NCI-H510A treated with DMSO at 0.1 percent for 48 hours (cell line): ENCODE measurements at regions not wholly inside any gene's neighbourhood (a gene's known extent, or its start where the extent isn't known, plus 50 kb on each side); places are given as distances from the start of the nearest gene placed in this dataset.

Experiments
- DNase-seq: peaks from one replicate; lab custom pipeline; 2025; lab: John Stamatoyannopoulos, UW

DNA sequence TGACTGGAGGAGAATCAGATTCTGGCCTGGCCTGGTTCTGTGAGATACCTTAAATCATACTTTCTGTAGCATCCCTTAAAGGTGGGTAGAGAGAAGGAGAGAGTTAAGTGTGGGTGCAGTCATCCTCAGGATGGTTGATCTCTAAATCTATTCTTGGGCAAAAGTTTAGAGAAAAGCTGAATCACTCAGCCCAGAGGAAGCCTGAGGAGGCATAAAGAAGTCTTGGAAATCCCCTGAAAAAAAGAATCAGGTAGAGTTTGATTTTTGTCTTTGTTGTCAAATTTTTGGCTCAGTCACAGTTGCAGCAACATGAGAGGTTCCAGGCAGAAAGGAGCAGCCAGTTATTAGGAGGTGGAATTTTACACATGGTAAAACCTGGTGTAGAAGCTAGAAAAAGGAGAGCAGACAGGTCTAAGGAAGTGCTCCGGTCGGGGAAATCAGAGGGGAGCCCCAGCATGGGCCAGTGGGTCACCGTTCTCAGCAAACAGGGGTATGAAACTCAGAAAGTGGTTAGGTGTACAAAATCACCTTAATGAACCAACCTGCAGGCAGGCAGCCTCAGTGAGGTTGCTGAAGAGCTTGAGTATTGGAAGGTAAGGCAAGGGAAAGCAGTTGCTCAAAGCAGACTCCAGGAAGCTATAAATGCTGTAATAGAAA, 116.2 kb upstream of the CNTLN start:
- DNase-seq, result no peak

DNA sequence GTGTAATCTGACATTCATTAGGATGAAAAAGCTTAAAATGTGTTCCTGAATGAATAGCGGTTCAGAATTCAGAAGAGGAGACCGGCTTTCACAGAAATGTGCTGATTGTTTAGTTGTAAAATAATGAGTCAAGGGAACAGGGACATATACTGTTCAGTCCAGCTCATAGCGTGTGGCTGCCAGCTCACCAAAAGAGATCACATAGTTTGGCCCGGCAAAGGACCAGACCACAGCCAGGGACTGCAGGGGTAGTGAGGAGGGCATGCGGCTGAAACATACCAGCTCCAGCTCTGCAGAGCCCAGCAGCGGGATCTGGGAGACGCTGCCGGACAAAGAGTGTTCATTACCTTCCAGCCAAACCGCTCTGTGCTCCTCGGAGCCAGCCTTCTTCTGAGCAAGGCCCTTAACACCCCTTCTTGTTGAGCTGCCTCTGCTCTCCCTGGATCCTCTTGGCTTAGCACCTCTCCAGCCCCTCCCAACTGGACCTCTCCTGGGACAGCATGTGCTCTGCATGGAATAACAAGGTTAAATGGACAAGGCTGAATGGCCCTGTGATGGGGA, 116.8 kb upstream of the CNTLN start:
- no peak for DNase-seq

DNA sequence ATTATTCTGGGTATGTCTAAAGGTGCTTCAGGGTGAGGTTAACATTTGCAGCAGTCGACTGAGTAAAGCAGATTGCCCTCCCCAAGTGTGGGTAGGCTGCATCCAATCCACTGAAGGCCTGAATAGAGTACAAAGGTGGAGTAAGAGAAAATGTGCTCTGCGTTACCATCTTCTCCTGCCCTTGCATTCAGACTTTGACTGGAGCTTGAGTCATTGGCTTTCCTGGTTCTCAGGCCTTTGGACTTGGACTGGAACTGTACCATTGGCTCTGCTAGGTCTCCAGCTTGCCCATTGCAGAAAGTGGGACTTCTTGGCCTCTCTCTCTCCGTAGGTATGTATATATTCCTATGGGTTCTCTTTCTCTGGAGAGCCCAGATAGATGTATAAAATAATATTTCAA, 120.9 kb upstream of the CNTLN start:
- DNase-seq, result no peak

DNA sequence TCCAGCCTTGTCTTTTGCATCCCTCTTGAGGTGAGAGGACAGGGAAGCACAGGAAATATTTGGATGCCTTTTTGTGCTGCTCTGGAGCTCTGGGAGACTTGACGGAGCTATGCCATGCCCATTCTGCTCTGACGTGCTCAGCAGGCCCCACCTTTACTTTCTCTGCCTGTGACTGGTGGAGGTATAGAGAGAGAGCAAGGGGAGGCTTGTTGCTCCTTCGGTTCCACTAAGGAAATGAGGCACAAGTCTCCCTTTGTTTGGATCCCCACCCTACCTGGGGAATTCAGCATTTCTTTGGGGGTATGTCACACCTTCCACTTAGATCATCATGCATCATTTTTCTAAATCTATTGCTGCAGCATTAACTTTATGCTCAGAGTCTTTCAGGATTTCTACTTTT, 121.8 kb upstream of the CNTLN start:
- no peak for DNase-seq

GRCh38 chr9:17011880-17012279, 123.0 kb upstream of the CNTLN start:
- no peak for DNase-seq

DNA sequence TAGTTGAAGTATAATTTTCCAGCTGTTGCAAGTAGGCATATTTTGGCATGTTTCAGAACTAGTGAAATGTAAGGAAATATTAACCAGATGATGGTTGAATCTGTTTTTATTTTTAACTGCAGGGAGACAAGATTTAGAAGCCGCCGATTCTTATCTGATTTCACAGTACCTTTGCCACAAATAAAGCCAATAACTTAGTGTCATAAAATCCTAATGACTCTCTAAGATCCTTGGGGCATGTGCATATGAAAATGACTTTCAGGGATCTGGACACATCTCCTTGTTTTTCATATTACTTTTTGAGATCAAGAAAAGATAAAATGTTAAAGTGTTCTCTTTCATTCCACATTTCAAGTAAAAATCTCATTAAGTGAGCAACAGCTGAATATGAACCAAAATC, 125.8 kb upstream of the CNTLN start:
- DNase-seq, result no peak

DNA sequence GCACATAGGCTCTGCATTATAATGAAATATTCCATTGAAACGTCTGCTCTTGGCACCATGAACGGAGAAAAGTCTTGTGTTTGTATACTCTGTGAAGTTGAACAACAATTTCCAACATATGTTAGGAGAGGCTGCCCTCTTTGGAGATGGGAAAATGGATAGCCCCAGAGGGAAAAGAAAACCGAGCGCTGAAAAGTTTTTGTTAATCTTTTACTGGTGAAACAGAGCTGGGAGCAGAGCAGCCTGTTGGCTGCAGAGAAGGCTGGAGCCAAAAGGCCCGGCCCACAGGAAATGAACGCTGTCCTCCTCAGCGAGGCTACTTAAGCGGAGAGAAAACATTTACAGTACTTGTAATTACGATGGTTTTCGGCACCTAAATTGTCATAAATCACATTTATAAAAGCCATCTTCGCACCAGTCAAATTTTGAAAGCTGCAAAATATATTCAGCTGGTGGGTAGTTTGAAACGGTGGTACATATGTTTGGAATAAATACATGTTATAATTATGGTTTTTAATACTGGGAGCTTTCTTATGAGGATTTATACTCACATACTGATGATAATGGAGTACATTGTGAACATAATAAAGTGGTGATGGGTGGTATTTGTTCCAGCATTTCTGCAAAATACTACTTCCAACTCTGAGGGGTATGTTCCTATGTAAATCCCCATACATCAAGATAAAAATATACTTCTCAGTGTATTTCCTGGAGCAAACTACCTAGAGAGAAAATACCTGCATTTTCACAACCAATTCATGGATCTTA, 129.6 kb upstream of the CNTLN start:
- peak; percentile 1 for DNase-seq

- DNase-seq, result no peak
Observed at GRCh38 chr9:17004500-17004899, 130.3 kb upstream of the CNTLN start.

- DNase-seq, result no peak
Observed at GRCh38 chr9:17003576-17004240, 131.1 kb upstream of the CNTLN start.

GRCh38 chr9:16996901-16997491, 126.5 kb upstream of the BNC2 start:
- DNase-seq, result no peak

DNA sequence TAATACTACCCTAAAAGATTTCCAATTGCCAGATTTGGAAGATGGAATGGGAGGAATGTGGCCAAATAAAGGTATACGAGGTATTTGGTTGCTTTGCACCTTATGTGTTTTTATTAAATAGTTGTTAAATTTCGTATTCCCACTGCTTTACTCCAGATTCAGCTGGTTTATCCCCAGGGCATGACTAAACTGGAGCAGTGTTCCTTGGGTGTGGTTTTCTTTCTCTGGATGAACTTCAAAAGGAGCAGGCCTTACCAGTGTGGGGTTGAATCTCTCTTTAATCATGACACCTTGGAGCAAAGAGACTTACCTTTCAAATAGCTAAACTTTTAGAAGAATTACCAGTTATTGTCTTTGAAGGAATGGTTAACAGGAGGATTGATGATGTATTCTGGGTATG, 121.7 kb upstream of the BNC2 start:
- DNase-seq, result no peak

- no peak for DNase-seq
Observed at GRCh38 chr9:16987026-16987425, 116.6 kb upstream of the BNC2 start.

DNA sequence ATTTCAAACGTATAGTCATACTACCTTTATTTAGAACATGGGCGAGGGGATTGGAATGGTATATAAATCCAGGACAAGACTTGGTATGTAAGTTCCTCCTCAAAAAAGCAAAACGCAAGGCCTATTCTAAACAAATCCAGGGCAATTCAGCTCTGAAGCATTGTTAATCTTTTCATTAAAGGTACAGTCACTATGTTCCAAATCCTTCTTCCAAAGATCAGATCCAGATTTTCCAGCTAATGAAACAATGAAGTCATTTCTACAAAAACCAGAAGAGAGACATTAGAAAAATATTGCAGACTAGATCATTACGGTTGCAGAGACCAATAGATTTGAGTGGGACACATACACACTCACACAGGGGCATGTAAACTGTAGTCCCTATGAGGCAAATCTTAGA, 116.1 kb upstream of the BNC2 start:
- no peak for DNase-seq

DNA sequence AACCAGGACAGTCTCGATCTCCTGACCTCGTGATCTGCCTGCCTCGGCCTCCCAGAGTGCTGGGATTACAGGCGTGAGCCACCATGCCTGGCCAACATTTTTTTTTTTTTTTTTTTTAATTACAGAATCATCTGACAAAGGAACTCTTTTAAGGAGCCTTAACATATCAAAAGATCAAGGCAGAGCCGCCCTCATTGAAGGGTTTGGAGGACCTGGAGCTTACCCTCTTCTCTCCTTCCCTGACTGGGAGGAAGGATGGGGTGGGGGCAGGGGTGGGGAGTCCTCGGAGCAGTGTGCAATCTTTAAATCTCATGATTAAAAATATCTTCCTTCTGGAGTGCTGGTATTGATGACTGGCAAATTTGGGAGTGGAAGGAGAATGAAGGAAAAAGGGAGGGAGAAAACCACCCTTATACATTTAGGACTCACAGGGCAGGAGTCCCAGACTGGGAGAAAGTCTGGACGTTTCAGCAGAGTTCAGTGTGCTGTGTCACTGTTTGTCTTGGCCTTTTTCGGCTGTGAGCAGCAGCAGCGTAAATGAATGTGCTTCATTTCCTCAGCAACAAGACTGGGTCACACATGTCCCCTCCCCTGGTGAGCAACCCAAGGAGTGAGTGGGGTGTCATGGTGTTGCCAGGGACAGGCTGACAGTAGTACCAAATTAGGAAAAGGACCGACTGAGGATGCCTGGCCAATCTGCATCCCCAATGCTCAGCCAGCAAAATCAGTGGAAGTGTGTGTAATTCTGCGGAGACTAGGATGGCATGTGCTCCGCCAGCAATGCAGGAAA, 115.3 kb upstream of the BNC2 start:
- DNase-seq, result no peak

GRCh38 chr9:16982780-16983310, 112.4 kb upstream of the BNC2 start:
- no peak for DNase-seq

GRCh38 chr9:16976427-16976826, 106.0 kb upstream of the BNC2 start:
- DNase-seq, result no peak

DNA sequence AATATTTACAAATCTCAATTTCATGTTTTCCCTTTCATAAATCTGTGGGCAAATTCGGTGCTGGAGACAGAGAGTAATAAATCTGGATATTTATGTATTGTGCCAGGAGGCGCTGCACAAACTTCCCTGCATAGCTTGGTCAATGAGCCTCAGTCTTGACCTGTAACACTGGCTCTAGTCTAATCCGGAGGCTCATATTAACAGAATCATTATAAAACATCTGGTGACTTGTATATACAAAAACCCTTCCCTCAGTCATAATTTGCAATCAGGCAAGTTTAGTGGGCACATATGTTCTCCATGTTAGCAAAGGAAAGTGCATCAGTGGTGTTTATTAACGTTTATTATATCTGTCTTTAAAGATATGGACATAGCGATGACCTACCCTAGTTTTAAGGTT, 104.0 kb upstream of the BNC2 start:
- DNase-seq, result no peak

GRCh38 chr9:16970321-16970720, 99.9 kb upstream of the BNC2 start:
- DNase-seq, result no peak

- DNase-seq, result no peak
Observed at GRCh38 chr9:16964228-16964627, 93.8 kb upstream of the BNC2 start.

- no peak for DNase-seq
Observed at GRCh38 chr9:16960084-16960483, 89.6 kb upstream of the BNC2 start.

DNA sequence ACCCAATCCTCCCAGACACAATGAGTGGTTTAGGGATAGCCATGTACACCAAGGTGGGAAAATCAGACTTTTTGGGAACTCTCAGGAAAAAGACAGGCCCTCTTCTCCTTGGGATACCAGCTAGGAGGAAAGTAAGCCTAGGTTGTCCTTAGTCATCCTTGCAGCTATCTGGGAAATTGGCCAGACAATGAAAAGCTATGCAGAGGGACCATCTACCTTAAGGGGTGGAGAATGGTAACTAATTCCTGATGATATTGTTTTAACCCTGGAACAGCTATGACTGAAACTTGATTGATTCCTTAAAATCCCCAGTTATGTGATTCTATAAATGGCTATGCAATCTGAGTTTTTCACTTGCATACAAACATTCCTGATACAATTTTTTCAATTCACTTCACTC, 88.9 kb upstream of the BNC2 start:
- DNase-seq, result no peak

DNA sequence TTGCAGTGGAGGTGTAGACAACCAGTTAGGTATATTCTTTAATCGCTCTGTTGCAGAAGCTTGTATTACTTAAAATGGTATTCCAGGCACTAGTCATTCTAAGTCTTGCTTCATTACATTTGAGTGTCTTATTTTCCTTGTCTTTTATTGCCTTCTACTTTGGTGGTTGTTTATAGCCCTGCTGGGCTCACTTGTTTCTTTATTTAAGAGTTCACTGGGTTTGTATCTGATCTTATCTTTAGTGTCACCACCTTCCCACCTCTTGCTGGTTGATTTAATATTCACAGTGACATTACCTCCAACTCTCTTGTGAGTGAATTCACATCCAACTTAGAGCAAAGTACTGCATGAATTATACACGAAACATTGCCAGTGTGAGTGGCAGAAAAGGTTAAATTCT, 83.6 kb upstream of the BNC2 start:
- no peak for DNase-seq
